ENCODE measurements at regions not wholly inside any gene's neighbourhood (a gene's known extent, or its start where the extent isn't known, plus 50 kb on each side); places are given as distances from the start of the nearest gene placed in this dataset.
A peak's percentile ranks its signal among the peaks of the same experiment; 100 is the strongest.

DNA sequence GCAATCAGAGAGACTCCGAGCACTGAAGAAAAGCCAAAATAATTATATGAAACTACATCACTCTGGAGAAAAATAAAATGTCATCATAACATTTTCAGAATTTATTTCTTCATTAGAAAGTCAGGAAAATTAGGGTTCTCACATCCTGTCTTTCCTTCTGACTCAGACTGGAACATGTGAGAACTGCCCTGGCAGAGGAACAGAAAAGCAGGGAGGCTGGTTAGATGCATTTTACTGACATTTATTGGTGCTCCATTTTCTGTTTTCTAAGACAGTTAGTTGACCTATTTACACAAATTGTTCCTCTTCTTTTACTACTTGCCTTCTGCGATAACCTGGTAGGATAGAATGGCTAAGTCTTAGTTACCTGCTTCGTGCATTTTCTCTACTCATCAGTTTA, 58.6 kb upstream of the ANK3 start:
- H3K4me1 ChIP-seq (ENCODE audit: insufficient read depth, low read length, poor library complexity, severe bottlenecking) = no peaks in the 10 kb centered on the region
- no peaks in the 10 kb centered on the region for H4K20me1 ChIP-seq (ENCODE audit: insufficient read depth, low read length, poor library complexity, severe bottlenecking)

GRCh38 chr10:60446851-60447250, 57.2 kb upstream of the ANK3 start:
- no peaks in the 10 kb centered on the region for H4K20me1 ChIP-seq (ENCODE audit: insufficient read depth, low read length, poor library complexity, severe bottlenecking)
- no peaks in the 10 kb centered on the region for H3K9me2 ChIP-seq (replicated peaks; ENCODE audit: low read depth, low read length)
- TF ChIP-seq EZH2phosphoT487 (IDR thresholded peaks at IDR 0.05; ENCODE audit: borderline replicate concordance) = no peak
- TF ChIP-seq, protein P1, sequence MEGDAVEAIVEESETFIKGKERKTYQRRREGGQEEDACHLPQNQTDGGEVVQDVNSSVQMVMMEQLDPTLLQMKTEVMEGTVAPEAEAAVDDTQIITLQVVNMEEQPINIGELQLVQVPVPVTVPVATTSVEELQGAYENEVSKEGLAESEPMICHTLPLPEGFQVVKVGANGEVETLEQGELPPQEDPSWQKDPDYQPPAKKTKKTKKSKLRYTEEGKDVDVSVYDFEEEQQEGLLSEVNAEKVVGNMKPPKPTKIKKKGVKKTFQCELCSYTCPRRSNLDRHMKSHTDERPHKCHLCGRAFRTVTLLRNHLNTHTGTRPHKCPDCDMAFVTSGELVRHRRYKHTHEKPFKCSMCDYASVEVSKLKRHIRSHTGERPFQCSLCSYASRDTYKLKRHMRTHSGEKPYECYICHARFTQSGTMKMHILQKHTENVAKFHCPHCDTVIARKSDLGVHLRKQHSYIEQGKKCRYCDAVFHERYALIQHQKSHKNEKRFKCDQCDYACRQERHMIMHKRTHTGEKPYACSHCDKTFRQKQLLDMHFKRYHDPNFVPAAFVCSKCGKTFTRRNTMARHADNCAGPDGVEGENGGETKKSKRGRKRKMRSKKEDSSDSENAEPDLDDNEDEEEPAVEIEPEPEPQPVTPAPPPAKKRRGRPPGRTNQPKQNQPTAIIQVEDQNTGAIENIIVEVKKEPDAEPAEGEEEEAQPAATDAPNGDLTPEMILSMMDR (conservative IDR thresholded peaks at IDR 0.05; ENCODE audit: low read length) = no peak
- H3K9ac ChIP-seq (ENCODE audit: low read depth, low read length, poor library complexity, severe bottlenecking) = no peak overlapping the region
- no peaks in the 10 kb centered on the region for H3K36me3 ChIP-seq (ENCODE audit: insufficient read depth, low read length)
- no peak overlapping the region for H3K4me3 ChIP-seq (ENCODE audit: low read length, poor library complexity, severe bottlenecking)
- no peaks in the 10 kb centered on the region for H3K9me3 ChIP-seq (ENCODE audit: insufficient read depth, low read depth, low read length)
- H3K4me1 ChIP-seq (ENCODE audit: insufficient read depth, low read length, poor library complexity, severe bottlenecking) = no peaks in the 10 kb centered on the region
- no peaks in the 10 kb centered on the region for H3F3A ChIP-seq (ENCODE audit: low read depth)
- no peaks in the 10 kb centered on the region for H3K27me3 ChIP-seq (ENCODE audit: insufficient read depth, low read length, poor library complexity, severe bottlenecking)
- H3K4me2 ChIP-seq (ENCODE audit: low read depth, low read length, poor library complexity, severe bottlenecking) = no peak overlapping the region
- no peaks in the 10 kb centered on the region for H3K79me2 ChIP-seq (ENCODE audit: insufficient read depth, low read length)
- peak overlapping the region; percentile 63; the same call in 1 of the 2 replicates for H2AFZ ChIP-seq (ENCODE audit: low read length)

More for the DNA sequence above, 58.6 kb upstream of the ANK3 start:
- Histone ChIP-seq H3K36me3 (ENCODE audit: insufficient read depth, low read length) (no peaks in the 10 kb centered on the region), H3K9ac (ENCODE audit: low read depth, low read length, poor library complexity, severe bottlenecking) (no peak overlapping the region), H3K27me3 (ENCODE audit: insufficient read depth, low read length, poor library complexity, severe bottlenecking) (no peaks in the 10 kb centered on the region), H3F3A (ENCODE audit: low read depth) (no peaks in the 10 kb centered on the region), H3K9me2 (replicated peaks; ENCODE audit: low read depth, low read length) (no peaks in the 10 kb centered on the region), H2AFZ (ENCODE audit: low read length) (no peak overlapping the region), H3K4me2 (ENCODE audit: low read depth, low read length, poor library complexity, severe bottlenecking) (no peak overlapping the region), H3K79me2 (ENCODE audit: insufficient read depth, low read length) (no peaks in the 10 kb centered on the region), H3K9me3 (ENCODE audit: insufficient read depth, low read depth, low read length) (no peaks in the 10 kb centered on the region), H3K4me3 (ENCODE audit: low read length, poor library complexity, severe bottlenecking) (no peak overlapping the region)
- TF ChIP-seq, protein P1 (conservative IDR thresholded peaks at IDR 0.05; ENCODE audit: low read length) = no peak
- TF ChIP-seq EZH2phosphoT487 (IDR thresholded peaks at IDR 0.05; ENCODE audit: borderline replicate concordance) = no peak

- no peaks in the 10 kb centered on the region for H3K79me2 ChIP-seq (ENCODE audit: insufficient read depth, low read length)
- H3K9me3 ChIP-seq (ENCODE audit: insufficient read depth, low read depth, low read length) = no peaks in the 10 kb centered on the region
- no peaks in the 10 kb centered on the region for H3K36me3 ChIP-seq (ENCODE audit: insufficient read depth, low read length)
- no peak overlapping the region for H3K4me3 ChIP-seq (ENCODE audit: low read length, poor library complexity, severe bottlenecking)
- H3K9me2 ChIP-seq (replicated peaks; ENCODE audit: low read depth, low read length) = no peaks in the 10 kb centered on the region
- no peak for TF ChIP-seq EZH2phosphoT487 (IDR thresholded peaks at IDR 0.05; ENCODE audit: borderline replicate concordance)
- TF ChIP-seq, protein P1 (conservative IDR thresholded peaks at IDR 0.05; ENCODE audit: low read length) = no peak
- H3F3A ChIP-seq (ENCODE audit: low read depth) = no peaks in the 10 kb centered on the region
- H3K4me1 ChIP-seq (ENCODE audit: insufficient read depth, low read length, poor library complexity, severe bottlenecking) = no peaks in the 10 kb centered on the region
- H3K27me3 ChIP-seq (ENCODE audit: insufficient read depth, low read length, poor library complexity, severe bottlenecking) = no peaks in the 10 kb centered on the region
- no peak overlapping the region for H3K9ac ChIP-seq (ENCODE audit: low read depth, low read length, poor library complexity, severe bottlenecking)
- H2AFZ ChIP-seq (ENCODE audit: low read length) = peak overlapping the region; percentile 63; the same call in 1 of the 2 replicates
- no peaks in the 10 kb centered on the region for H4K20me1 ChIP-seq (ENCODE audit: insufficient read depth, low read length, poor library complexity, severe bottlenecking)
- no peak overlapping the region for H3K4me2 ChIP-seq (ENCODE audit: low read depth, low read length, poor library complexity, severe bottlenecking)
These were observed 56.6 kb upstream of the ANK3 start for GRCh38 chr10:60446070-60446833.
